LNCAP (cell line): ENCODE measurements at regions not wholly inside any gene's neighbourhood (a gene's known extent, or its start where the extent isn't known, plus 50 kb on each side); places are given as distances from the start of the nearest gene placed in this dataset.

Experiments
- CTCF ChIP-seq: fragments of 450-650 bp; IDR thresholded peaks from 2 replicates; pipeline ENCODE4 v1.5.1; 2017; ENCODE audit warnings: mild to moderate bottlenecking

- TF ChIP-seq CTCF: no peak
Observed at GRCh38 chr15:87739081-87739480, 517.5 kb downstream of the NTRK3 start.

GRCh38 chr15:87736891-87737389 lies 519.6 kb downstream of the NTRK3 start:
- no peak for TF ChIP-seq CTCF

- TF ChIP-seq CTCF: no peak
Observed at GRCh38 chr15:87736401-87736800, 520.1 kb downstream of the NTRK3 start.

- TF ChIP-seq CTCF: no peak
Observed at GRCh38 chr15:87735522-87735921, 521.0 kb downstream of the NTRK3 start.

GRCh38 chr15:87734571-87735373 lies 521.8 kb downstream of the NTRK3 start:
- TF ChIP-seq CTCF: no peak

GRCh38 chr15:87733977-87734376 lies 522.6 kb downstream of the NTRK3 start:
- no peak for TF ChIP-seq CTCF

GRCh38 chr15:87733541-87733941 lies 523.0 kb downstream of the NTRK3 start:
- no peak for TF ChIP-seq CTCF

- TF ChIP-seq CTCF: no peak
Observed at GRCh38 chr15:87732976-87733375, 523.6 kb downstream of the NTRK3 start.
